ENCODE measurements at regions not wholly inside any gene's neighbourhood (a gene's known extent, or its start where the extent isn't known, plus 50 kb on each side); places are given as distances from the start of the nearest gene placed in this dataset.
"Not testable (repeated sequence)": the region's sequence is repeated elsewhere in the genome, so short reads cannot be mapped to it uniquely, and the experiment has no call there.

GRCh38 chr14:22491683-22492621 is 97.1 kb downstream of the DAD1 start:
- DNase-seq, result no peak

- not testable (repeated sequence) for DNase-seq
Observed at GRCh38 chr14:22491053-22491452, 98.0 kb downstream of the DAD1 start.

- DNase-seq, result no peak
Observed at GRCh38 chr14:22489957-22490950, 98.8 kb downstream of the DAD1 start.

- DNase-seq, result no peak
Observed at GRCh38 chr14:22489244-22489545, 99.8 kb downstream of the DAD1 start.

DNA sequence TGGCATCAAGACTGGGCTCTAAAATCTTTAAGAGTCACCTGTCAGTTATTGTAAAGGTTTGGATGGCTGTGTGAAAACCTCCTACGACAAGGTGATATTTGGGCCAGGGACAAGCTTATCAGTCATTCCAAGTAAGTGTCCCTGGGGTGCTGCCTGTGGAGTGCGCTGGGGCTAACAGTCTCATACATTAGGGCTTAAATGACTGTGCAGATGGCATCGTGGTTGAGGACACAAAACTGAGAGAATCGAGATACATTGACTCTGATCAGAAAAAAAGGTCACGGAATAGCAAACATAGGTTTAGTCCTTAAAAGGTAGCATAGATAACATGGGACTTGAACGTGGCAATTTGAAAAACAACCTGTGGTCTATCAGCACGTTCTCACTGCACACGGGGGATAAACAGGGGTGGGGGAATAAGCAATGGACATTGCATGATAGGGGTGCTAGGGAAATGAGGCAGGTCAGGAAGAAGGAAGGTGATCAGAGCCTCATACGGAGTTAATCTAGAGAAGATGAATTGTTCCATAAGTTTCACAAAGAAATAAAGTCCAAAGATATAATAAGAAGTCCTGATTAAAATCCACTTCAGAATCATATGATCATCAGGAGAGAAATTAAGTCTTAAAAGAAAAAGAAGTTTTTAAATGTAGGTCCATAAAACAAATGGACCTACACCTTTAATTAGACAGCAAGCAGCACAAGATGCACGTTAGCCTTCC is 100.3 kb downstream of the DAD1 start:
- no peak for DNase-seq

DNA sequence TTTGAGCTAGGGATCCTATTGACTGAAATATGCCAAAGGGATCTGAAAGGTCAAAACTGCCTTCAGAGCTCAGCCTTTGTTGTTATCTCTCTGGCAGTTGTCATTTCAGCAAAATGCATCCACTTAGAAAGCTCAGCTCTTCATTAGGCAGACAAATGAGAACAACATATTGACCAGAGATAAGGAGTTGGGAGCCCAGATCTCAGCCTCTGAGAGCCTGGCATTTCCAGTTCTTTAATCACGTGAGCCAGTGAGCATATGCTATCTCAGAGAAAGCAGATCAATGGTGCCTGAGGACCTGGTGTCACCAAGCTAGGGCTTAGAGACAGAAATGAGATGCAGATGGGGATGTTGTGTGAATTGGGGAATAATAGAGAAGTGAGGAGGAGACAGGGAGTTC is 101.1 kb downstream of the DAD1 start:
- no peak for DNase-seq

DNA sequence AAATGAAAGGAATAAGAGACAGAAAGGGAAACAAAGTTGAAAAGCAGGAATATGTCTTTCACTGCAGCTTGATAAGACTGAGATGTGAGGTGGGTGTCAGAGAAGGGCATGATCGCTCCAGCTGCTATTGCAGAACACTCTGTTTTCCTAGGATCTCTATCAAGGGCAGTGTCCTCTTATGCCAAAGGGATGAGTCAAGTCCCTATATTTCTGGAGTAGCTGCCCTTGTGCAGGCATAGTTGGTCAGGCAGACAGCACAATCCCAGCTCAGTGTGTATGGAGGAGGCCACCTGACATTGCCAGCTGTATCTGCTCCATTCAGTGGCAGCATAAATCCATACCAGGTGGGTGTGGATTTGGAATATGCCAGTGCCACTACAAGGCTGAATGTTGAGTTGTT is 101.6 kb downstream of the DAD1 start:
- DNase-seq, result no peak

- DNase-seq, result no peak
Observed at GRCh38 chr14:22486675-22487074, 102.3 kb downstream of the DAD1 start.

- no peak for DNase-seq
Observed at GRCh38 chr14:22485649-22486048, 103.4 kb downstream of the DAD1 start.

- DNase-seq, result no peak
Observed at GRCh38 chr14:22485178-22485577, 103.8 kb downstream of the DAD1 start.

DNA sequence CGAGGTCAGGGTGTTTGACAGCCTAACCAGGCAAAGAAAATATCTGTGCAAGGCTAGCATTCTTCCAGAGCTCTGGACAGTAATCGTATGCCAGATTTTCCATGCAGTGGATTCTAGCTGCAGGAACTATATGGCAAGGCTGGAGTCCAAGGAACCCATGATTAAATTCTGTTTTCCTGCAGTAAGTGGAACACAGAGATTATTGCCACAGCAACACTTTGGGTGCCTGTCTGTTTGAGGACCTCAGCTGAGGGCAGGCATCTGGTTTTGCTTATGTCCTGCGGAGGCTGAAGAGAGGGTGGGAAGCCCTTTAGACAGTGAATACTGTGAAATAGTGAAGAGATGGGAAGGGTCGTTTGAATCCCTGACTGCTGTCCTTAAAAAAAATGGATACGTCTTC is 104.4 kb downstream of the DAD1 start:
- DNase-seq, result no peak

DNA sequence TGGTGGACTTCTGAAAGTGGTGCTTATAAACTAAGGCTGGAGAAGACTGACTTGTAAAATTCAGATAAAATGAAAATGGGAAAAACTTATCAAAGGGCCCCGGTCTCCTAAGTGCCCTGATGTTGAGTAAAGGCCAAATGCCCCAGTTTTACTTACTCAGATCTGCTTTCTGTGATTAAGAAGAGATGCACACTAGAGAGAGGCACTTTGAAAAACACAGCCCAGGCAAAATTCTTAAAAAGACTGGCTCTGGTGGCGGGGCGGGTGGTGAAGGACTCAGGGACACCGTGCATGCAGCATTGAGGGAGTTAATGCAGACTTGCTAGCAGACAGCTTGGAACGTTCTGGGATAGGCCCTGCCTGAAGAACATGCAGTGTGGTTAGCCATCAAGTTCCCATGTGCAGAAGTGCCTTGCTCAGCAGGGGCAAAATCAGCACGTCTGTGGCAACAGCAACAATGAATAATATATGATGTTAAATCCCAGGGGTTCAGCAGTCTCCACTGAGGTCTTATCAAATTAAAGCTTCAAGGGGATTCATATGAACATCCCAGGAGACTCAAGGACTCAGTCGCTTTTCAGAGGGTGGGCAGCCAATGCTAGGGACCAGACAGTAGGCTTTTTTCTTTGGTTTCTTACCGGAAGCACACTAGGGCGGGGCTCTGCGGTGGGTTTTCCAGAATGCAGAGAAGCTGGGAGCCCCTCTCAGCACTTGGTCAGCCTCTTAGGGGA is 105.0 kb downstream of the DAD1 start:
- no peak for DNase-seq

GRCh38 chr14:22482782-22483553 is 106.1 kb downstream of the DAD1 start:
- DNase-seq, result no peak

- no peak for DNase-seq
Observed at GRCh38 chr14:22482085-22482694, 106.8 kb downstream of the DAD1 start.

DNA sequence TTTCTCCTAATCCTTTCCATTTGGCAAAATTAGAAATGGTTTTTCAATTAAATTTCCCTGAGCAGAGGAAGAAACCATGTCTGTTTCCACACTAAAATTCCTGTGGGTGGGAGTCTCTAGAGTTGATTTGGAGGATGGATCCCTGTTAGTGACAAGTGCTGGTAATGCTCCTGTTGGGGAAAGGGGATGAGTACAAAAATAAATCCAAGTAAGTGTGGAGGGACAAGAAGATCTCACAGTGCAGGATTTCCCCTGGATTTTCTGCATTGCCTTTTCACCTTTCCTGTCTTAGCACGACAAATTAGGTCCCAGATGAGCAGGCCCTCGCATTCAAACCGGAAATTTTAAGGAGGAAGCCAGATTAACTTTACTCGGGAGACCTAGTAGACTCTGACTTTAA is 107.5 kb downstream of the DAD1 start:
- DNase-seq, result no peak

DNA sequence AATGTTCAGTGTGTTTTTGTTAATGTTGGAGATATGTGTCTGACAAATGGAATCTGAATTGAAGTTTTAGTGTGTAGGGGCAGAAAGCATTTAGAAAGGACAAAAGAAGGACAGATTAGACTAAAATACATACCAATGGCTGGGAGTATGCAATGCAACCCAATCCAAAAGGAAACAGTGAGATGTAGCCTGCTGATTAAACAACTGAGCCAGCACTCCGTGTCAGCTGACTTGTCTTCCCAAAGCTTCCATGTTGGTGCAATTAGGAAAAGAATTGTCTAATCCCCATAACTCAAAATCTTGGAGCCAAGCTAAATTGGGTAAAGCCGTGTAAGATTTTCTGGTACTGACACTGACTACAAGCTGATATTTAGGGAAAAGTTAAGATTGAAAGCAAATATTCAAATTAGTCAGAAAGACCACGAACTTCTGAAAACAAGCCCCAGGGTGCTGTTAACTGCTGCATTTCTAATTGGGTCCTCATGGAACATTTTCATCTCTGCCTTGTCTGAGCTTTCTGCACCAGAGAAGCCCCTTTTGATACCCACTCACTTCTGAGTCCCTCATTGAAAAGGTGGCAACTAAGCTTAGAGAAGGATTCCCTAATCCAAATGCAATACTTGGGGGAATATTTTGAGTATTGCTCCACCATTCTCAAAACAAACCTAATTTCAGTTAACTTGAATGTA is 109.1 kb downstream of the DAD1 start:
- no peak for DNase-seq

GRCh38 chr14:22479132-22479531 is 109.9 kb downstream of the DAD1 start:
- no peak for DNase-seq

GRCh38 chr14:22478670-22479069 is 110.4 kb downstream of the DAD1 start:
- DNase-seq, result no peak

DNA sequence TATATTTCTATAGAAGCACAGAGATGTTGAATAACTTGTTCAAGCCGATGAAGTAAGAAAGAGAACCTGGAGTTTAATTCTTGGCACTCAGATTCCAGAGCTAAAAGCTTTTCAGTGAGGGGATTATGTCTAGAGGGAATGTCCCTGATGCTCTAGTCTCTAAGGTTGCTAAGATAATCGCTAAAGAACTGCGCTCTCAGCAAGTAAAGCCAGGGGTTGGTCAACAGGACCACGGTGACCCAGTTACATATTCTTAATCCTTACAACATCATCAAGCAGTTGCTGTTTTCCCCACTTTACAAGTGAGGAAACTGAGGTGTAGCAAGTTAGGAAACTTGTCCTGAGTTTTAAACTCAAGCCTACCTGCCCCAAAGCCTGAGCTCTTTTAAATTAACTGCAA is 110.8 kb downstream of the DAD1 start:
- DNase-seq, result no peak

DNA sequence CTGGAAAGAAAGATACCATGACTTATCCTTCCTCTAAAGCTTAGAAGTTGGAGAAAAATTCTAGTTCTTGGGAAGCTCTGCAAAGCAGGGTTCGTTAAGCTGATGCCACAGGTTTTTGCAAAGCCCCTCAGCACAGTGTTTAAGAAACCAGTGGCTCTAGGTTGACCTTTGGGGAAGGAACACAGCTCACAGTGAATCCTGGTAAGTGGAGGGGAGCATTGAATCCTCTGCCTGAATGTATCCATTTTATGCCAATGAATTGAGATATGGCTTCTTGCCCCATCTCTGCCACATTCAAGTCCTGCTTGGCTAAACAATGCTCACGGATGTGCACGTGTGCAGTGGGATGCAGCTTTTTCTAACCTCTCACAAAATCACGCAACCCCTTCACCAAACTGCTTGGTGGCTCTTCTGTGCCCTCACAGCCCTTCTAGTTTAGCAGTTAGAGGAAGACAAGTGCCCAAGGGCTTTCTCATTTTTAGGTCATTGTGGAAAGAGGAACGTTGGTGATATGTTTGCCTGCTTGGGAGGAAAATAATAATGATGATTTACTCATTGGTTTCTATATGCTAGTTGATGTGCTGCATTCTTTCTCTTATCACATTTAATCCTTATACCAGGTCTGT is 111.3 kb downstream of the DAD1 start:
- no peak for DNase-seq
